Psoas muscle (tissue), 7 donors: ENCODE measurements at regions not wholly inside any gene's neighbourhood (a gene's known extent, or its start where the extent isn't known, plus 50 kb on each side); places are given as distances from the start of the nearest gene placed in this dataset.

Source experiments
- ATAC-seq, 4 donors: fragments of 200-7000 bp; cut with Tn5 transposase; one replicate each; pipeline ENCODE4 v1.9.1; 2020; ENCODE audit warnings: moderate library complexity in 3 of 4, mild to moderate bottlenecking in 2 of 4
- DNase-seq, 2 donors: peaks; one replicate each; pipeline ENCODE4 v3.0.0-alpha.2; 2020
- H3K27ac ChIP-seq: fragments of 200-600 bp; one replicate; pipeline ENCODE4 v1.8.0; 2022
- H3K27me3 ChIP-seq, 3 donors: fragments of 200-600 bp in 1 of 3; one replicate each; pipeline versions ENCODE4 v1.6.1 to v1.8.0; 2013 to 2022; ENCODE audit warnings: low read length in 2 of 3, mild to moderate bottlenecking in 2 of 3, moderate library complexity in 1 of 3; ENCODE audit not compliant: insufficient read depth in 3 of 3
- H3K36me3 ChIP-seq, 2 donors: fragments of 200-600 bp in 1 of 2; one replicate each; pipeline versions ENCODE4 v1.6.1 to v1.8.0; 2013 to 2022; ENCODE audit warnings: low read depth in 1 of 2, mild to moderate bottlenecking in 1 of 2, moderate library complexity in 1 of 2; ENCODE audit not compliant: insufficient read depth in 1 of 2
- H3K4me1 ChIP-seq: fragments of 200-600 bp; one replicate; pipeline ENCODE4 v1.8.0; 2022
- H3K4me3 ChIP-seq: fragments of 200-600 bp; one replicate; pipeline ENCODE4 v1.8.0; 2022; ENCODE audit warnings: mild to moderate bottlenecking
- H3K9me3 ChIP-seq: fragments of 200-600 bp; one replicate; pipeline ENCODE4 v1.8.0; 2022
- WGBS, 3 donors: extraction: QIAGEN DNeasy Blood & Tissue Kit; methylation state at CpG; one replicate each; pipeline versions ENCODE4 v1.1.6 to v1.1.7; 2013; 5-methylcytosine and 5-hydroxymethylcytosine counted together
- intact Hi-C, 2 donors: fragments of 100-400 bp; cut with DNase I; formaldehyde crosslinking; loops; one replicate each; pipeline versions ENCODE4 v1.11.0 to v1.14.2; 2022
- TF ChIP-seq, protein P1 (sequence below): fragments of 200-600 bp; IDR thresholded peaks from one replicate; pipeline ENCODE4 v1.8.0; 2022; ENCODE audit warnings: antibody characterized with exemption
- donor health status: healthy with polysubstance abuse.
- donor health status: DM: no; HTN: no; CAD: no; lungs with moderate emphysema.
- donor health status: Bipolar disorder and iron deficiency.
- donor health status: healthy.
- donor health status: DM: yes; HTN: yes; CAD: no.
- donor health status: DM: no; HTN: no; CAD: no.
- donor health status: DM: yes; HTN: yes; CAD: no.

GRCh38 chr3:96209699-96210098 lies 604.7 kb upstream of the EPHA6 start:
- ATAC-seq: no peak
- 72 to 76% (median 75%) methylated on average over 1 of the region's 1 CpG for WGBS, 3 donors

DNA sequence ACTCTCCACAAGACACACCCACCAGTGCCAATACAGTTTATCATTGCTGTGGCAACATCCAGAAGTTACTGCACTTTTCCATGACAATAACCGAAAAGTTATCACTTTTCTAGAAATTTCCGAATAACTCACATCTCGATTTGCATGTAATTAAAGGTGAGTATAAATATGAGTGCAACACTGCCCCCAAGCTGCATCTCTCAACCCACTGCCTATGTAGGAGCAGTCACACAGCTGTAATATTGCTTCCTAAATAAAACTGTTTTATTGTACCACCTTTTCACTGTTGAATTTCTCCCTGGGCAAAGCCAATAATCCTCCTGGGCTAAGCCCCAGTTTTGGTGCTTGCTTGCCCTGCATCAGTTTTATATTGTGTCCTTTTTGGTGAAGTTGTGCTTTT lies 601.0 kb upstream of the EPHA6 start:
- 94 to 97% (median 96%) methylated on average over 3 of the region's 3 CpGs for WGBS, 3 donors
- no peak for ATAC-seq

More at GRCh38 chr3:96209699-96210098, 604.7 kb upstream of the EPHA6 start:
- intact Hi-C loops: no loop called here
- H3K9me3 ChIP-seq: peaks cover 6% of the 10 kb centered on the region
- H3K27me3 ChIP-seq: no peaks in the 10 kb centered on the region
- no peak overlapping the region for H3K27ac ChIP-seq
- TF ChIP-seq, protein P1, sequence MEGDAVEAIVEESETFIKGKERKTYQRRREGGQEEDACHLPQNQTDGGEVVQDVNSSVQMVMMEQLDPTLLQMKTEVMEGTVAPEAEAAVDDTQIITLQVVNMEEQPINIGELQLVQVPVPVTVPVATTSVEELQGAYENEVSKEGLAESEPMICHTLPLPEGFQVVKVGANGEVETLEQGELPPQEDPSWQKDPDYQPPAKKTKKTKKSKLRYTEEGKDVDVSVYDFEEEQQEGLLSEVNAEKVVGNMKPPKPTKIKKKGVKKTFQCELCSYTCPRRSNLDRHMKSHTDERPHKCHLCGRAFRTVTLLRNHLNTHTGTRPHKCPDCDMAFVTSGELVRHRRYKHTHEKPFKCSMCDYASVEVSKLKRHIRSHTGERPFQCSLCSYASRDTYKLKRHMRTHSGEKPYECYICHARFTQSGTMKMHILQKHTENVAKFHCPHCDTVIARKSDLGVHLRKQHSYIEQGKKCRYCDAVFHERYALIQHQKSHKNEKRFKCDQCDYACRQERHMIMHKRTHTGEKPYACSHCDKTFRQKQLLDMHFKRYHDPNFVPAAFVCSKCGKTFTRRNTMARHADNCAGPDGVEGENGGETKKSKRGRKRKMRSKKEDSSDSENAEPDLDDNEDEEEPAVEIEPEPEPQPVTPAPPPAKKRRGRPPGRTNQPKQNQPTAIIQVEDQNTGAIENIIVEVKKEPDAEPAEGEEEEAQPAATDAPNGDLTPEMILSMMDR: no peak
- H3K4me3 ChIP-seq: no peak overlapping the region
- H3K36me3 ChIP-seq: no peaks in the 10 kb centered on the region
- H3K4me1 ChIP-seq: no peaks in the 10 kb centered on the region
- no peak for DNase-seq

DNA sequence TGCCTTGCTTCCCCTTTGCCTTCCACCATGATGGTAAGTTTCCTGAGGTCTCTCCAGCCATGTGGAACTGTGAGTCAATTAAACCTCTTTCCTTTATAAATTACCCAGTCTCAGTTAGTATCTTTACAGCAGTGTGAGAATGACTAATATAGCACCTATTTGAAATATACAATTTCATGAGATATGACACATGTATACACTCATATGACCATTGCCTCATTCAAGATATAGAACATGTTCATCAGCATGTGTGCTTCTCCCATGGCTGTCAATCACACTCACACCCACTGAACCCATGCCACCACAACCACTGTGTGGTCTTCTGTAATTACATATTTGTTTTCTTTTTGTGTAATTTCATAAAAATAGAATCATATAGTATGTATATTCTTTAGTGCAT lies 599.5 kb upstream of the EPHA6 start:
- no peaks in the 10 kb centered on the region for H3K4me1 ChIP-seq
- no peak overlapping the region for H3K27ac ChIP-seq
- H3K36me3 ChIP-seq: no peaks in the 10 kb centered on the region
- TF ChIP-seq, protein P1: no peak
- DNase-seq: no peak
- H3K27me3 ChIP-seq: no peaks in the 10 kb centered on the region
- H3K9me3 ChIP-seq: no peaks in the 10 kb centered on the region
- no peak overlapping the region for H3K4me3 ChIP-seq
- intact Hi-C loops: no loop called here
- no peak for ATAC-seq

More for the DNA sequence above, 601.0 kb upstream of the EPHA6 start:
- Histone ChIP-seq H3K36me3 (no peaks in the 10 kb centered on the region), H3K27me3 (no peaks in the 10 kb centered on the region), H3K27ac (no peak overlapping the region), H3K9me3 (no peaks in the 10 kb centered on the region), H3K4me3 (no peak overlapping the region), H3K4me1 (no peaks in the 10 kb centered on the region)
- intact Hi-C loops: no loop called here
- TF ChIP-seq, protein P1: no peak
- DNase-seq: no peak

- WGBS, 3 donors: 77 to 84% (median 83%) methylated on average over 5 of the region's 5 CpGs
- Histone ChIP-seq H3K4me1 (no peaks in the 10 kb centered on the region), H3K36me3 (no peaks in the 10 kb centered on the region), H3K27me3 (no peaks in the 10 kb centered on the region), H3K4me3 (no peak overlapping the region), H3K27ac (no peak overlapping the region), H3K9me3 (no peaks in the 10 kb centered on the region)
- no peak for ATAC-seq
- no peak for DNase-seq
- intact Hi-C loops: no loop called here
- TF ChIP-seq, protein P1: no peak
Observed at GRCh38 chr3:96225494-96225893, 588.9 kb upstream of the EPHA6 start.

DNA sequence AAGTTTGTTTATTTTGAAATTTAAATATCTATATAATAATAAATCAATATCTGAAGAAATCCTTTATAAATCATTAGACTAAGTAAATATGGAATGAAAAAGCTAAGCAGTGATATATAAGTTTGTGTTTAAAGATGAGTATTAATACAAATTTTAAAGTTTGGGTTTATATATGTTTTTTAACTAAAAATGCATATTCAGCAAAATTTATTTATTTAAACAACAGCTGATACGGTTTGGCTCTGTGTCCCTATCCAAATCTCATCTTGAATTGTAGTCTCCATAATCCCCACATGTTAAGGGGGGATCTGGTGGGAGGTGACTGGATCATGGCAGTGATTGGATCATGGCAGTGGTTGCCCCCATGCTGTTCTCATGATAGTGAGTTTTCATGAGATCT lies 580.7 kb upstream of the EPHA6 start:
- Histone ChIP-seq H3K27me3 (no peaks in the 10 kb centered on the region), H3K27ac (no peak overlapping the region), H3K9me3 (no peaks in the 10 kb centered on the region), H3K4me3 (no peak overlapping the region), H3K4me1 (no peaks in the 10 kb centered on the region), H3K36me3 (no peaks in the 10 kb centered on the region)
- intact Hi-C loops: no loop called here
- DNase-seq: no peak
- TF ChIP-seq, protein P1: no peak
- no peak for ATAC-seq
- 58 to 63% (median 59%) methylated on average over 1 of the region's 1 CpG for WGBS, 3 donors
